ENCODE measurements at regions not wholly inside any gene's neighbourhood (a gene's known extent, or its start where the extent isn't known, plus 50 kb on each side); places are given as distances from the start of the nearest gene placed in this dataset.

DNA sequence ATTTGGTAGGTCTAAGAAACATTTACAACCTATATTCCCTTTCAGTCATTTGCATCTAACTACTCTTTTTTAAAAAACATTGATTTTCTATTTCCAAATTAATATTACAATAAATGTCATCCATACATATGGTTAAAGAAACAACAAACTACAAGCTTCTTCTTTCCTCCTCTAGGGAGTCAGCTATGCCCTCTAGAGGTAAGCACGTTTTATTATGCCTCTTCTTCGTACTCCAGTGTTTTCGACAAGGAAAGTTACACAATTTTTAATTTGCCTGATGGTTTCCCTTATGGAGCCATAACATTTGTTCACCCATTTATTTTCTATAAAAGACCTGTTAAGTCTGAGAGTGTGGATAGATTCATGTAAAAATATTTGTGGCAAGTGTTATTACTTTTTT lies 183.4 kb upstream of the CDH7 start:
- no peak for FAIRE-seq
- DNase-seq (ENCODE audit: low spot score in 2 of 2), result peak in 1 of 2 donors; percentile 11

DNA sequence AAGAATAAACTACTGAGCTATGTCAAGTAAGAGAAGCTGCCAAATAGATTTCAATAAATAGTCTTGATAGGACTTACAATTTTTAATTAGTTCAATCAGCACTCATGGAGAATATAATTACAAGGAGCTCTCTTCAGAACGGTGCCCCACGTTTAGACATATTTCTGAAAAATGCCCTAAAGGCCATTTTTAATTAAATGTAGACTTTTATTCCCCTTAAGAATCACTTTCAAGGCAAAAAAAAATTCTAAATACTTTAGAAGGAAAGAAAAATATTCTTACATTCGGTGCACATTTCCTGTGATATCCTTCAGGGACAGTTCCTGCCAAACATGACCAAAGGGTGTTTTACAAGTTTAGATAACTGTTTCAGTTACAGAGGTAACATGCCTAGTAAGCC lies 202.5 kb upstream of the CDH7 start:
- FAIRE-seq (no peak), DNase-seq (ENCODE audit: low spot score in 2 of 2) (no peak)

GRCh38 chr18:65547046-65547445 lies 203.8 kb upstream of the CDH7 start:
- no peak for FAIRE-seq
- no peak for DNase-seq (ENCODE audit: low spot score in 2 of 2)

DNA sequence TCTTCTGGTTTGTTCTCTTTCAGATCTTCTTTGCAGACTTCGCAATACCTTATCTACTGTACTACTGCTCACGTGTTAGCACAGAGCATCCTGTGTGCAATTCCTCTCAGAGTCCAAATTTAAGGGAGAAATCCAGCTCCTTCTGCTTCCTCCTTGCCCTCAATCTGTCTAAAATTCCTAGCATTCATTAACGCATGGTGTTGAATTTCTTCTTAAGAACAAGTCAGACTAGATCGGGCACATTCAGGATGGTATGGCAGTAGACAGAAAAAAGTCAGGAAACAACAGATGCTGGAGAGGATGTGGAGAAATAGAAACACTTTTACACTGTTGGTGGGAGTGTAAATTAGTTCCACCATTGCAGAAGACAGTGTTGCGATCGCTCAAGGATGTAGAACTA lies 206.1 kb upstream of the CDH7 start:
- DNase-seq (ENCODE audit: low spot score in 2 of 2), result no peak
- FAIRE-seq, result no peak

- no peak for FAIRE-seq
- no peak for DNase-seq (ENCODE audit: low spot score in 2 of 2)
These were observed 222.8 kb upstream of the CDH7 start for GRCh38 chr18:65527879-65528633.

DNA sequence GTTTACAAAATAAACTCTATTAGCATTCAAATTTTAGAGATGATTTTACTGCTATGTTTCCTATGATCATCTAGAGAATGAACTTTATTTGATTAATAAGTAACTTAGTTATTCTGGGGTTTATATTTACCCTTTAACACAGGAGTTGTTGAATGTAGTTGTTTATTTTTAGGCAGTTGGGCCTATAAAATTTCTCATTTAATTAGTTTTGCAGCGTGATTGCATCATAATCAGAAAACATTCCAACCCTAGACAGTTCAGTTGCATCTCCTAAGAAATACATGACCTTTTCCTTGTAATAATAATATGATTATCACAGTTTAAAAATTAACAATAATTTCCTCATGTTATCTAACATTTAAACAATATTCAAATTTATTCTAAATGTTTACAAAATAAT lies 224.7 kb upstream of the CDH7 start:
- DNase-seq (ENCODE audit: low spot score in 2 of 2) (no peak), FAIRE-seq (no peak)

GRCh38 chr18:65523461-65523860 lies 227.4 kb upstream of the CDH7 start:
- DNase-seq (ENCODE audit: low spot score in 2 of 2) (no peak), FAIRE-seq (no peak)

GRCh38 chr18:65522907-65523306 lies 227.9 kb upstream of the CDH7 start:
- FAIRE-seq (no peak), DNase-seq (ENCODE audit: low spot score in 2 of 2) (no peak)

GRCh38 chr18:65516209-65516608 lies 234.6 kb upstream of the CDH7 start:
- DNase-seq (ENCODE audit: low spot score in 2 of 2) (no peak), FAIRE-seq (no peak)

- FAIRE-seq, result no peak
These were observed 252.2 kb upstream of the CDH7 start for GRCh38 chr18:65498605-65499004.

DNA sequence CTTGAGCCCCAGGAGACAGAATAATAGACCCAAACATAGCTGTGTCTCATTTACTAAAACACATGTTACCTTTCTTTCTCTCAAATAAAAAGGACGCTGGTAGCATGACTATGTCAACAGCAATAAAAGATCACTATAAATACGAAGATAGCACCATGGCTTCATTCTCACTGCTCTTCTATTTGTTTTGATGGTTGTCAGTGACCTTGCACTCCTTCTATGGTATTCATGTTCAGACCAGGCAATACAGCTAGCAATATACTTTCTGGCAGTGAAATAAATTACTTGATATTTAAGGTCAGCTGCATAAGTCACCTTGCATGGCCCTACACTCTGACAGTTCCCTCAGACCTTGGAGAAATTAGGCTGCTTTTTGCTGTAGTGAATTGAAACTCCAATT lies 263.2 kb upstream of the CDH7 start:
- FAIRE-seq (no peak), DNase-seq (ENCODE audit: low spot score in 2 of 2) (no peak)

More at GRCh38 chr18:65498605-65499004, 252.2 kb upstream of the CDH7 start:
- no peak for DNase-seq (ENCODE audit: low spot score in 2 of 2)

- no peak for FAIRE-seq
- DNase-seq (ENCODE audit: low spot score in 2 of 2), result no peak
These were observed 273.4 kb upstream of the CDH7 start for GRCh38 chr18:65477455-65477854.

DNA sequence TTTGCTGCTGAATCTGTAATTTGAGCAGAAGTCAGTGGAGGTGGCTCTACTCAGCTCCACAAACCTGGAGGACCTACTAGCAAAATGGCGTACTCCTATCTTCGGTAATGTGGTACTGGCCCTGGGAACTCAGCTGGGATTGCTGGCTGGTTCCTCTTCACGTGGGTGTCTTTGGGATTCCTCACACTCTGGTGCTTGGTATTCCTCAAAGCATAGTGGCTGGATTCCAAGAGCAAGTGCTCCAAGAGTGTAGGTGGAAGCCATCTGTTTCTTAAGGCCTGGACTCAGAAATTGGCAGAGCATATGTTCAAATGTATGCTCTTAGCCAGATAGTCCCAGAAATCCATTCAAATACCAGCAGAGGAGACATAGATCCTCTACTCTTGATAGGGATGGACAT lies 281.9 kb upstream of the CDH7 start:
- DNase-seq (ENCODE audit: low spot score in 2 of 2) (peak in 1 of 2 donors; percentile 2), FAIRE-seq (no peak)

DNA sequence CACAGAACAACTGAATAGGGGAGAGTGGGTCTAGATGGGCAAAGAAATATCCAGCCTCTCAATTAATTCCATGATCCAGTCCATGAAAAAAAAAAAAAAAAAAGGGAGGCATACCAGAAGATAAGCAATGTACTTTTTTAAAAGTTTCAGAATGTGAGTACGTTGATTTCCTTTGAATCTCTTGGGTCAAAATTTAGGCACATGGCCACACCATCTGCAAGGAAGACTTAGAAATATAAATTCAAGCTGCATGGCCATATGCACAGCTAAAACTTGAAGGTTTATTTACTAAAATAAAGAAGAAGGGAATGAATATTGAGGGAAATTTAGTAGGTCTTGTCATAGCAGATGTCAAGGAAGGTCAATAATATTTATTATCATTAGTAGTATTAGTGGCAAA lies 286.5 kb upstream of the CDH7 start:
- DNase-seq (ENCODE audit: low spot score in 2 of 2) (no peak), FAIRE-seq (no peak)

DNA sequence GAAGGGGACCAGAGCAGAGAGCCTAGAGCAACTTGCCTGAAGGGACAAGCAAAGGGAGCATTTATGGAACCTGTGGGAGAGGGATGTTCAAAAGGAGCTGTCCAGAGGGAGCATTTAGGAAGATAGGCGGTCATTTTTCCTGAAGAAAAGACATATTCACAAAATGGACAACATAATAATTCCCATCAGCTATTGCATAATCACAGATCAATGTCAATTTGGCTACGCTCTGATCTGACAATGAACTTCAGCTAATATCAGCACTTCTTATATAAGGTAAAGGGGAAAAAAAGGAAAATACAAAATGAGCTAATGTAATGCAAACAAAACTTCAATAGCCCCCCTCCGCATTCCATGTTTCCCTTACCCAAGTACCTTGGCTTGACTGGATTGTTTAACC lies 291.1 kb upstream of the CDH7 start:
- DNase-seq (ENCODE audit: low spot score in 2 of 2) (no peak), FAIRE-seq (no peak)

GRCh38 chr18:65458871-65459270 lies 291.9 kb upstream of the CDH7 start:
- no peak for DNase-seq (ENCODE audit: low spot score in 2 of 2)
- no peak for FAIRE-seq

DNA sequence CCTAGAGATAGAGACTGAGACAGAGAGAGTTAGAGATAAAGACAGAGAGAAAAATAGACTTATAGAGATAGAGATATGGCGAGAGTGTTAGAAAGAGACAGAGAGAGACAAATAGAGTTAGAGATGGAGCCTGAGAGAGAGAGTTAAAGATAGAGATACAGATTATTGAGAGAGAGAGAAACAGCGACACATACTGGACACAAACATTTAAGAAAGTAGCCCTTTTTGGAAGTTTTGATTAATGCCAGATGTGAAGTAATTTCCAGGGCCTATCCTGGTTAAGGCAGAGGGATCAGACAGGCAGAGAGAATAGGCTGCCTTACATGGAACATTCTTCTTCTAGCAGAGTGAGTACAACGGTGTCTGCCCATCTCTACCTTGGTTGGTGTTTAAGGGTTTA lies 311.6 kb upstream of the CDH7 start:
- DNase-seq (ENCODE audit: low spot score in 2 of 2), result no peak
- no peak for FAIRE-seq

DNA sequence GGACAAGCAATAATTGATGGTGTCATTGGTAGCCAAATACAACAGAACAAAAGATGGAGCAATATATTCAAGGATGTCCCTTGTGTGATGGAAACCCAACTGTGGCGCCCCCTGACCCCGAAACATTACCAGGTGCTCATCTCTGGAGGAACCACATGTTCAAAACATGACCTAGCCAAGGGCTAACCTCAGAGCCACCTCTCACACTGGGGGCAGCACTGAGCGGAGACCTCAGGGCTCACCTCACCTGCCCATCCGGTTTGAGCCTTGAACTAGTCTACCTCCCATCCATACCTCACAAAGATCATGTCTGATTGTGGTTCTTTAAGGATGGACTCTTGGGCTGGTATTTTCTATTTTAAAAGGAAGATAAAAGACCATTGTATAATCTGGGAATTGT lies 314.4 kb upstream of the CDH7 start:
- FAIRE-seq, result no peak
- no peak for DNase-seq (ENCODE audit: low spot score in 2 of 2)

GRCh38 chr18:65435534-65435933 lies 315.3 kb upstream of the CDH7 start:
- no peak for DNase-seq (ENCODE audit: low spot score in 2 of 2)
- no peak for FAIRE-seq

- no peak for FAIRE-seq
- DNase-seq (ENCODE audit: low spot score in 2 of 2), result no peak
These were observed 321.2 kb upstream of the CDH7 start for GRCh38 chr18:65429601-65430000.

DNA sequence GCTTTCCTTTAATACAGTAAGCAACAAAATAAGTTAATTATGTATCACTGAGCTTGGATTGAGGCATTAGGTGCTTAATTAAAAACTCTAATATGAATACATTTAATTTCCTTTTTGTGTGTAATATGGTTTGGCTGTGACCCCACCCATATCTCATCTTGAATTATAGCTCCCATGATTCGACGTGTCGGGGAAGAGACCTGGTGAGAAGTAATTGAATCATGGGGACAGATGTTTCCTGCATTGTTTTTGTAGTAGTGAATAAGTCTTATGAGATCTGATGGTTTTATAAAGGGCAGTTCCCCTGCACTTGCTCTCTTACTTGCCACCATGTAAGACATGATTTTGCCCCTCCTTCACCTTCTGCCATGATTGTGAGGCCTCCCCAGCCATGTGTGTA lies 325.4 kb upstream of the CDH7 start:
- no peak for FAIRE-seq

GRCh38 chr18:65423776-65424175 lies 327.0 kb upstream of the CDH7 start:
- FAIRE-seq (no peak), DNase-seq (ENCODE audit: low spot score in 2 of 2) (no peak)

More for the DNA sequence above, 325.4 kb upstream of the CDH7 start:
- no peak for DNase-seq (ENCODE audit: low spot score in 2 of 2)
